ENCODE measurements at regions not wholly inside any gene's neighbourhood (a gene's known extent, or its start where the extent isn't known, plus 50 kb on each side); places are given as distances from the start of the nearest gene placed in this dataset.

- no peak overlapping the region for H3K27ac Mint-ChIP-seq
- no peaks in the 10 kb centered on the region for H3K4me1 Mint-ChIP-seq
- POLR2A ChIA-PET = interaction anchor here (0.6 kb wide), 1 partner anchor 243 kb away, joined by 3 read pairs; no protein-coding TSS in a partner anchor
- no peak for ATAC-seq (ENCODE audit: low read depth)
- H3K27me3 Mint-ChIP-seq = peaks cover 3% of the 10 kb centered on the region
- no peaks in the 10 kb centered on the region for H3K36me3 Mint-ChIP-seq
- no peaks in the 10 kb centered on the region for H3K9me3 Mint-ChIP-seq
- no peak overlapping the region for H3K4me3 Mint-ChIP-seq
- no peak for DNase-seq
These were observed 50.2 kb upstream of the CTAGE1 start for GRCh38 chr18:22467760-22468553.

GRCh38 chr18:22468554-22468891 lies 50.8 kb upstream of the CTAGE1 start:
- POLR2A ChIA-PET = no interaction called here
- Mint-ChIP-seq H3K4me3 (no peak overlapping the region), H3K27ac (no peak overlapping the region), H3K9me3 (no peaks in the 10 kb centered on the region), H3K27me3 (peaks cover 3% of the 10 kb centered on the region), H3K36me3 (no peaks in the 10 kb centered on the region), H3K4me1 (no peaks in the 10 kb centered on the region)
- ATAC-seq (ENCODE audit: low read depth) = no peak
- DNase-seq = no peak

- no peak overlapping the region for H3K4me3 Mint-ChIP-seq
- H3K36me3 Mint-ChIP-seq = no peaks in the 10 kb centered on the region
- no peaks in the 10 kb centered on the region for H3K4me1 Mint-ChIP-seq
- POLR2A ChIA-PET = no interaction called here
- H3K27ac Mint-ChIP-seq = no peak overlapping the region
- H3K27me3 Mint-ChIP-seq = peaks cover 3% of the 10 kb centered on the region
- DNase-seq (no peak), ATAC-seq (ENCODE audit: low read depth) (no peak)
- H3K9me3 Mint-ChIP-seq = no peaks in the 10 kb centered on the region
These were observed 51.5 kb upstream of the CTAGE1 start for GRCh38 chr18:22469061-22469734.

- Mint-ChIP-seq H3K9me3 (peaks cover under 1% of the 10 kb centered on the region), H3K27ac (no peak overlapping the region), H3K36me3 (no peaks in the 10 kb centered on the region), H3K27me3 (peaks cover 3% of the 10 kb centered on the region), H3K4me1 (no peaks in the 10 kb centered on the region), H3K4me3 (no peak overlapping the region)
- POLR2A ChIA-PET = no interaction called here
- ATAC-seq (ENCODE audit: low read depth) (no peak), DNase-seq (no peak)
These were observed 52.2 kb upstream of the CTAGE1 start for GRCh38 chr18:22469926-22470247.

GRCh38 chr18:22470248-22471235 lies 52.8 kb upstream of the CTAGE1 start:
- Mint-ChIP-seq H3K36me3 (no peaks in the 10 kb centered on the region), H3K9me3 (peaks cover 1% of the 10 kb centered on the region), H3K4me3 (no peak overlapping the region), H3K27ac (no peak overlapping the region), H3K4me1 (no peaks in the 10 kb centered on the region), H3K27me3 (peaks cover 3% of the 10 kb centered on the region)
- POLR2A ChIA-PET = no interaction called here
- ATAC-seq (ENCODE audit: low read depth) (no peak), DNase-seq (no peak)

DNA sequence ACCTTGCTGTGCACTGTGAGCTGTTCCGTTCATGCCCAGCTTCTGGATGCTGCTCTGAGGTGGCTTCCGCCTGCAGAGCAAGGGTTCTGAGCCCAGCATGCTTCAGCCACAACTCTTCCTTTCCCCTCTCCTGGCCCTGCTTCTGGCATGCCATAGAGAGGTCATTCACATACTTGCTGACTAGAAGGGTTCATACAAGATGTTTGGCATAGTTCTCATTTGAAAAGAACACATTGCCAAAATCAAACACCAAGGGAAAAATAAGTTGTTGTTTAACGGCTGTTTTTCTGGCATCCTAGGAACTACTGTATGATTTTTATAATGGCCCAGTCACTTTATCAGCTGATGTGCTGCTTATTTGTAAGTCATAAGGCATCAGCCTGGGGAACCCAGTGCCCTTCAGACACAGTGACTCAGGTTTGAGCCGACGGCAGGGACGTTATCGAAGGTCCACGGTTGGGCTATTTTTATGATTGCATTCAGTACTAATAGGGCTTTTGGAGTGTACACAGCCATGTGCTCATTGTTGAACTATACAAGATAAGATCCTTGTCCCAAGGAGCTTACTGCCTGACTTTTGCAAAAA lies 53.9 kb upstream of the CTAGE1 start:
- POLR2A ChIA-PET = no interaction called here
- DNase-seq = no peak
- ATAC-seq (ENCODE audit: low read depth) = no peak
- no peak overlapping the region for H3K4me3 Mint-ChIP-seq
- H3K9me3 Mint-ChIP-seq = peaks cover 1% of the 10 kb centered on the region
- H3K27ac Mint-ChIP-seq = no peak overlapping the region
- peaks cover 3% of the 10 kb centered on the region for H3K27me3 Mint-ChIP-seq
- no peaks in the 10 kb centered on the region for H3K4me1 Mint-ChIP-seq
- H3K36me3 Mint-ChIP-seq = no peaks in the 10 kb centered on the region

DNA sequence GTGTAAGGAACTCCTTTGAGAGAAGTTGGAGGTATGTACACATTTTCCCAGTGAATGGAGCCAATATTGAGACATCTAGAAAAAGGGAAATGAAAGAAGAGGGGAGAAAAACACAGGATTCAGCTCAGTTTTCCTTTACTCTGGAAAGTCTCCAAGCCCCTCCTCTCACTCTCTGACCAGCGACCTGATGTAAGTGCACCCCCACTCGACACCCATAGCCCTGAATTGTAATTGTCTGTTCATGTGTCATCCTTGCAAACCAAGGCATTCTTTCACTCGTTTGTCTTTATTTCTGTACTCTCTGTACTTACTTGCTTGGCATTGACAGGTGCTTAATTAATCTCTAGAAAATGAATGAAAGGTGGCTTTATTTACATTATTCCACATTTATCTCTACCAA lies 55.7 kb upstream of the CTAGE1 start:
- Mint-ChIP-seq H3K27ac (no peak overlapping the region), H3K9me3 (peaks cover 1% of the 10 kb centered on the region), H3K27me3 (no peaks in the 10 kb centered on the region), H3K4me3 (no peak overlapping the region), H3K4me1 (no peaks in the 10 kb centered on the region), H3K36me3 (no peaks in the 10 kb centered on the region)
- ATAC-seq (ENCODE audit: low read depth) (no peak), DNase-seq (no peak)
- POLR2A ChIA-PET = no interaction called here

DNA sequence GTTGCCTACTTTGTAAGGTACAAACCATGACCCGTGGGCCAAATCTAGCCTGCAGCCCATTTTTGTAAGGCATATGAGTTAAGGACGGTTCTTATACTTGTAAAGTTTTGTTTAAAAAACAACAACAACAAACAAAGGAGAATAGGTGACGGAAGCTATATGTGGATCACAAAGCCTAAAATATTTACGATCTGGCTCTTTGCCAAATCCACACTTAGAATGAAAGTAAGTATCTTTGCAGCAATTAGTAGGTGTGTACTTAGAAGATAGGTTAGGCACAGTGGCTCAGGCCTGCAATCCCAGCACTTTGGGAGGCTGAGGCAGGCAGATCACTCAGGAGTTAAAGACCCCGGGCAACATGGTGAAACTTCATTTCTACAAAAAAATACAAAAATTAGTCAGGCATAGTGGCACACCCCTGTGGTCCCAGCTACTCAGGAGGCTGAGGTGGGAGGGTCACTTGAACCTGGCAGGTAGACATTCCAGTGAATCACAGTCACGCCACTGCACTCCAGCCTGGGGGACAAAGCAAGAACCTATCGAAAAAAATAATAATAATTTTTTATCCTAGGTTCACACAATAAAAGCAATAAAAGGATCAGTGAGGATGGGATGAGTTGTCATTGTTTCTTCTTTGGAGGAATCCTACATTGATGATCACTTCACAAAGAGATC lies 57.8 kb upstream of the CTAGE1 start:
- Mint-ChIP-seq H3K27ac (no peak overlapping the region), H3K4me1 (no peaks in the 10 kb centered on the region), H3K27me3 (no peaks in the 10 kb centered on the region), H3K9me3 (peaks cover 1% of the 10 kb centered on the region), H3K4me3 (no peak overlapping the region), H3K36me3 (no peaks in the 10 kb centered on the region)
- DNase-seq = no peak
- no peak for ATAC-seq (ENCODE audit: low read depth)
- POLR2A ChIA-PET = no interaction called here

- Mint-ChIP-seq H3K27me3 (peaks cover 2% of the 10 kb centered on the region), H3K27ac (no peak overlapping the region), H3K9me3 (peaks cover 1% of the 10 kb centered on the region), H3K36me3 (no peaks in the 10 kb centered on the region), H3K4me3 (no peak overlapping the region), H3K4me1 (no peaks in the 10 kb centered on the region)
- no peak for DNase-seq
- POLR2A ChIA-PET = no interaction called here
- no peak for ATAC-seq (ENCODE audit: low read depth)
These were observed 59.5 kb upstream of the CTAGE1 start for GRCh38 chr18:22477222-22477621.

DNA sequence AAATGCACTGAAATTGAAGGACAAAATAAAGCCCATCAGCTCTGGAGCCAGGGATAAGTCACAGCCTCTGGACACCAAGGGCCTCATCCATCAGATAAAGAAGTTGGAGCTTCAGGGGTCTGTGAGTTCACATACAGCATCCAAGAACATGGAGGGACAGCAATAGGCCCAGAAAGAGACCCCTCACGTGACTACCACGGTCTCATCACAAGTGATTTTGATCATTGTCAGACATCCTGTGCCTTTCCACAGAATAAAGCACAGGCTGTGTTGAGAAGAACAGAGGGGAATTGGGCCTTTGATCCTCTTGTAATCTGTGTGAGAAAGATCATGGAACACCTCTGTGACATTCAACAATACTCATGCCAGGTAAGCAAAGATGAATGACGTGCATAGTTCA lies 65.2 kb upstream of the CTAGE1 start:
- no peak overlapping the region for H3K4me3 Mint-ChIP-seq
- POLR2A ChIA-PET = no interaction called here
- no peaks in the 10 kb centered on the region for H3K9me3 Mint-ChIP-seq
- no peak overlapping the region for H3K27ac Mint-ChIP-seq
- DNase-seq = no peak
- ATAC-seq (ENCODE audit: low read depth) = no peak
- no peaks in the 10 kb centered on the region for H3K4me1 Mint-ChIP-seq
- peaks cover 2% of the 10 kb centered on the region for H3K27me3 Mint-ChIP-seq
- H3K36me3 Mint-ChIP-seq = no peaks in the 10 kb centered on the region

- no peak for ATAC-seq (ENCODE audit: low read depth)
- no peaks in the 10 kb centered on the region for H3K4me1 Mint-ChIP-seq
- DNase-seq = no peak
- POLR2A ChIA-PET = no interaction called here
- H3K27me3 Mint-ChIP-seq = peaks cover 2% of the 10 kb centered on the region
- no peak overlapping the region for H3K4me3 Mint-ChIP-seq
- H3K27ac Mint-ChIP-seq = no peak overlapping the region
- H3K9me3 Mint-ChIP-seq = no peaks in the 10 kb centered on the region
- H3K36me3 Mint-ChIP-seq = no peaks in the 10 kb centered on the region
These were observed 65.7 kb upstream of the CTAGE1 start for GRCh38 chr18:22483407-22483806.

DNA sequence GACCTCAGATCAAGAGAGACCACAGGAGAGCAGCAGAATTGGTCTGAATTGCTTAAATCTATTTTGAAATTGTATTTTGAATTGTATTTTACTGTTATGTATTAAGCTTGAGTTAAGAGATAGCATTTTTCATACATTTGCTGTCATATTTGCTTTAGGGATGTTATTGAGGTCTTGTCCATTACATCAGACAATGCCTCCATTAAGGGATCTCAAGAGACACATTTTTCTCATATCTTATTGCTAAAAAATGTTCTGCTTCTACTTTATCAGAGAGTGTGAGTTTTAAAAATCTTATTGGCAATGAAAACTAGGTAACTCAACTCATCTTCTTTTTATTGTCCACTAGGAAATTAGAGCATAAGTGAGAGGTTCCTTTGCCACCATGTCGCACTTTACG lies 66.8 kb upstream of the CTAGE1 start:
- POLR2A ChIA-PET = no interaction called here
- no peaks in the 10 kb centered on the region for H3K4me1 Mint-ChIP-seq
- ATAC-seq (ENCODE audit: low read depth) = no peak
- DNase-seq = no peak
- H3K27me3 Mint-ChIP-seq = peaks cover 2% of the 10 kb centered on the region
- no peak overlapping the region for H3K4me3 Mint-ChIP-seq
- H3K9me3 Mint-ChIP-seq = peaks cover 1% of the 10 kb centered on the region
- no peaks in the 10 kb centered on the region for H3K36me3 Mint-ChIP-seq
- H3K27ac Mint-ChIP-seq = no peak overlapping the region

GRCh38 chr18:22485808-22486244 lies 68.1 kb upstream of the CTAGE1 start:
- Mint-ChIP-seq H3K4me3 (no peak overlapping the region), H3K9me3 (peaks cover 1% of the 10 kb centered on the region), H3K27ac (no peak overlapping the region), H3K27me3 (peaks cover 2% of the 10 kb centered on the region), H3K4me1 (no peaks in the 10 kb centered on the region), H3K36me3 (no peaks in the 10 kb centered on the region)
- POLR2A ChIA-PET = no interaction called here
- ATAC-seq (ENCODE audit: low read depth) = no peak
- DNase-seq = no peak
